ENCODE measurements at regions not wholly inside any gene's neighbourhood (a gene's known extent, or its start where the extent isn't known, plus 50 kb on each side); places are given as distances from the start of the nearest gene placed in this dataset.
"Not testable (repeated sequence)": the region's sequence is repeated elsewhere in the genome, so short reads cannot be mapped to it uniquely, and the experiment has no call there.

DNA sequence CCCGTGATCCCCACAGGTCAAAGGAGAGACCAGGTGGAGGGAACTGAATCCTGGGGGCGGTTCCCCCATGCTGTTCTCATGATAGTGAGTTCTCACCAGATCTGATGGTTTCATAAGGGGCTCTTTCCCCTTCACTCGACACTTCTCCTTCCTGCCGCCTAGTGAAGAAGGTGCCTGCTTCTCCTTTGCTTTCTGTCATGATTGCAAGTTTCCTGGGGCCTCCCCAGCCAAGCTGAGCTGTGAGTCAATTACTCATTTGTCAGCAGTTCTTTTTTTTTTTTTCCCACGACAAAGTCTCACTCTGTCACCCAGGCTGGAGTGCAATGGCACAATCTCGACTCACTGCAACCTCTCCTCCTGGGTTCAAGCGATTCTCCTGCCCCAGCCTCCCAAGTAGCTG lies 1530.4 kb downstream of the BRD1 start:
- Histone ChIP-seq H3K36me3 (ENCODE audit: control insufficient read depth in 2 of 2, insufficient read depth in 1 of 2, low read length in 2 of 2) (no peaks in the 10 kb centered on the region), H3K9me3 (ENCODE audit: control insufficient read depth, insufficient read depth, low read depth, low read length) (no peaks in the 10 kb centered on the region)
- POLR2A ChIA-PET: no interaction called here

DNA sequence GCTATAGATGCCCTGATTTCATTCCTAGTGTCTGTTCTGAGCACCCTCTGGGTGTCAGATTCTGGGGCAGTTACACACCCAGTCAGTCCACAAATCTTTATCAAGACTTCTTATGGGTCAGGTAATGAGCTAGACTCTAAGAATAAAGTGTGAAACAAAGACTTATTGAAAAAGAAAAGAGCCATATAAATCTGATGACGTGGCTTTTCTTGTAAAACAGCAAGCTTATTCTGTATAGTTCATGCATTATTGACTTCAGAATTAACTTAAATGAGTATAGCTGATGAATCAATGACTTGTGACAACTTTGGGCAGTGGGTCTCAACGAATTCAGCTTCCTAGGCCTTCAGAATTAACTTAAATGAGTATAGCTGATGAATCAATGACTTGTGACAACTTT lies 1527.5 kb downstream of the TBC1D22A start:
- CTCF ChIA-PET: interaction anchor here (0.6 kb wide), 1 partner anchor 619 kb away, joined by 3 read pairs; no protein-coding TSS in a partner anchor
- H3K36me3 ChIP-seq (ENCODE audit: control insufficient read depth in 2 of 2, insufficient read depth in 1 of 2, low read length in 2 of 2); H3K27ac ChIP-seq (ENCODE audit: extremely low read depth, low read depth, low read length); H3K9me3 ChIP-seq (ENCODE audit: control insufficient read depth, insufficient read depth, low read depth, low read length); H3K4me1 ChIP-seq (ENCODE audit: control insufficient read depth, insufficient read depth, low read length); H3K4me3 ChIP-seq (ENCODE audit: low read depth, low read length); POLR2A ChIA-PET: not testable (repeated sequence)

More for the DNA sequence above, 1530.4 kb downstream of the BRD1 start:
- TF ChIP-seq ZEB2 (tag by site-specific recombination; IDR thresholded peaks at IDR 0.05) (no peak), GFI1B (tag by site-specific recombination; IDR thresholded peaks at IDR 0.05) (no peak), ZNF132 (tag by site-specific recombination; IDR thresholded peaks at IDR 0.05; ENCODE audit: borderline replicate concordance) (no peak), ZNF544 (tag by site-specific recombination; IDR thresholded peaks at IDR 0.05) (no peak), ZNF146 (tag by site-specific recombination; IDR thresholded peaks at IDR 0.05) (no peak), ZNF501 (tag by site-specific recombination; IDR thresholded peaks at IDR 0.05) (no peak), ZNF548 (tag by site-specific recombination; IDR thresholded peaks at IDR 0.05) (no peak), ZNF596 (tag by site-specific recombination; IDR thresholded peaks at IDR 0.05) (no peak), ZNF791 (tag by site-specific recombination; IDR thresholded peaks at IDR 0.05) (no peak), HOXC10 (CRISPR knock-in tag; IDR thresholded peaks at IDR 0.05) (no peak), ZNF510 (tag by site-specific recombination; IDR thresholded peaks at IDR 0.05; ENCODE audit: insufficient replicate concordance) (no peak), EGR2 (tag by site-specific recombination; IDR thresholded peaks at IDR 0.05; ENCODE audit: low read depth) (no peak)
- TF ChIP-seq, protein P1, sequence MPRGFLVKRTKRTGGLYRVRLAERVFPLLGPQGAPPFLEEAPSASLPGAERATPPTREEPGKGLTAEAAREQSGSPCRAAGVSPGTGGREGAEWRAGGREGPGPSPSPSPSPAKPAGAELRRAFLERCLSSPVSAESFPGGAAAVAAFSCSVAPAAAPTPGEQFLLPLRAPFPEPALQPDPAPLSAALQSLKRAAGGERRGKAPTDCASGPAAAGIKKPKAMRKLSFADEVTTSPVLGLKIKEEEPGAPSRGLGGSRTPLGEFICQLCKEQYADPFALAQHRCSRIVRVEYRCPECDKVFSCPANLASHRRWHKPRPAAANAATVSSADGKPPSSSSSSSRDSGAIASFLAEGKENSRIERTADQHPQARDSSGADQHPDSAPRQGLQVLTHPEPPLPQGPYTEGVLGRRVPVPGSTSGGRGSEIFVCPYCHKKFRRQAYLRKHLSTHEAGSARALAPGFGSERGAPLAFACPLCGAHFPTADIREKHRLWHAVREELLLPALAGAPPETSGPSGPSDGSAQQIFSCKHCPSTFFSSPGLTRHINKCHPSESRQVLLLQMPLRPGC (tag by site-specific recombination; IDR thresholded peaks at IDR 0.05): no peak
- TF ChIP-seq, protein P2, sequence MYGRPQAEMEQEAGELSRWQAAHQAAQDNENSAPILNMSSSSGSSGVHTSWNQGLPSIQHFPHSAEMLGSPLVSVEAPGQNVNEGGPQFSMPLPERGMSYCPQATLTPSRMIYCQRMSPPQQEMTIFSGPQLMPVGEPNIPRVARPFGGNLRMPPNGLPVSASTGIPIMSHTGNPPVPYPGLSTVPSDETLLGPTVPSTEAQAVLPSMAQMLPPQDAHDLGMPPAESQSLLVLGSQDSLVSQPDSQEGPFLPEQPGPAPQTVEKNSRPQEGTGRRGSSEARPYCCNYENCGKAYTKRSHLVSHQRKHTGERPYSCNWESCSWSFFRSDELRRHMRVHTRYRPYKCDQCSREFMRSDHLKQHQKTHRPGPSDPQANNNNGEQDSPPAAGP (tag by site-specific recombination; IDR thresholded peaks at IDR 0.05): no peak
- TF ChIP-seq, protein P3, sequence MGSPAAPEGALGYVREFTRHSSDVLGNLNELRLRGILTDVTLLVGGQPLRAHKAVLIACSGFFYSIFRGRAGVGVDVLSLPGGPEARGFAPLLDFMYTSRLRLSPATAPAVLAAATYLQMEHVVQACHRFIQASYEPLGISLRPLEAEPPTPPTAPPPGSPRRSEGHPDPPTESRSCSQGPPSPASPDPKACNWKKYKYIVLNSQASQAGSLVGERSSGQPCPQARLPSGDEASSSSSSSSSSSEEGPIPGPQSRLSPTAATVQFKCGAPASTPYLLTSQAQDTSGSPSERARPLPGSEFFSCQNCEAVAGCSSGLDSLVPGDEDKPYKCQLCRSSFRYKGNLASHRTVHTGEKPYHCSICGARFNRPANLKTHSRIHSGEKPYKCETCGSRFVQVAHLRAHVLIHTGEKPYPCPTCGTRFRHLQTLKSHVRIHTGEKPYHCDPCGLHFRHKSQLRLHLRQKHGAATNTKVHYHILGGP (tag by site-specific recombination; IDR thresholded peaks at IDR 0.05): no peak
- TF ChIP-seq, protein P4, sequence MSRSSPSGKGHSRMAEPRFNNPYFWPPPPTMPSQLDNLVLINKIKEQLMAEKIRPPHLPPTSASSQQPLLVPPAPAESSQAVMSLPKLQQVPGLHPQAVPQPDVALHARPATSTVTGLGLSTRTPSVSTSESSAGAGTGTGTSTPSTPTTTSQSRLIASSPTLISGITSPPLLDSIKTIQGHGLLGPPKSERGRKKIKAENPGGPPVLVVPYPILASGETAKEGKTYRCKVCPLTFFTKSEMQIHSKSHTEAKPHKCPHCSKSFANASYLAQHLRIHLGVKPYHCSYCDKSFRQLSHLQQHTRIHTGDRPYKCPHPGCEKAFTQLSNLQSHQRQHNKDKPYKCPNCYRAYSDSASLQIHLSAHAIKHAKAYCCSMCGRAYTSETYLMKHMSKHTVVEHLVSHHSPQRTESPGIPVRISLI (tag by site-specific recombination; IDR thresholded peaks at IDR 0.05): no peak
- Histone ChIP-seq H3K4me3 (ENCODE audit: low read depth, low read length) (no peak overlapping the region), H3K4me1 (ENCODE audit: control insufficient read depth, insufficient read depth, low read length) (no peaks in the 10 kb centered on the region), H3K27ac (ENCODE audit: extremely low read depth, low read depth, low read length) (no peak overlapping the region)
- CTCF ChIA-PET: interaction anchor here (0.7 kb wide), 1 partner anchor 74 kb away, joined by 3 read pairs; no protein-coding TSS in a partner anchor

DNA sequence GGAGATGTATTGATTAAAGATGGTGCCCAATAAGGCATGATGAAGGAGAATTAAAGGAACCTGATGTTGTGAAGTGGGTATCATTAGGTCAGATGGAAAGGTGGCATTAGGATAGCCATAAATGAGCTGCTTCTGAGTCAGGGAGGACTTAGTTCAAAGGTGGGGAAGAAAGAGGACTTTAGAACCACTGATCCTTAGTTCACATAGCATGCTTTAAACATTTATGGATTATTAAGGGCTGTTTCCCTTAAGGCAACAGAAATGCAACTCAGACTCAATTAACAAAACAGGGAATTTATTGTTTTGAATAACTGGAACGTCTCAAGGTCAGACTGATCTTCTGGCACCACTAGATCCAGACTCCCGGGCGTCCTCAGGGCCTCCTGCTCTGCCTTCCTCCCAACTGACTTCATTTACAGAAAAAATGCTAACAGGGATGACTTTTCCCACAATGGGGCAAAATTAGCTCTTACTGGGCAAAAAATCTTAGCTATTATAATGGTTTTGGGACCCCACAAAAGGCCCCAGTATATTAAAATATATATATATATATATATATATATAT lies 1526.0 kb downstream of the TBC1D22A start:
- H3K4me1 ChIP-seq (ENCODE audit: control insufficient read depth, insufficient read depth, low read length): no peaks in the 10 kb centered on the region
- no peak overlapping the region for H3K4me3 ChIP-seq (ENCODE audit: low read depth, low read length)
- ChIA-PET POLR2A (no interaction called here), CTCF (no interaction called here)
- H3K36me3 ChIP-seq (ENCODE audit: control insufficient read depth in 2 of 2, insufficient read depth in 1 of 2, low read length in 2 of 2): no peaks in the 10 kb centered on the region
- no peak overlapping the region for H3K27ac ChIP-seq (ENCODE audit: extremely low read depth, low read depth, low read length)
- H3K9me3 ChIP-seq (ENCODE audit: control insufficient read depth, insufficient read depth, low read depth, low read length): no peaks in the 10 kb centered on the region
- no peak for TF ChIP-seq ZNF548 (tag by site-specific recombination; IDR thresholded peaks at IDR 0.05)
- no peak for TF ChIP-seq ZNF529 (tag by site-specific recombination; IDR thresholded peaks at IDR 0.05; ENCODE audit: insufficient replicate concordance)
- no peak for TF ChIP-seq OVOL3 (tag by site-specific recombination; IDR thresholded peaks at IDR 0.05)
- no peak for TF ChIP-seq ZIC2 (tag by site-specific recombination; IDR thresholded peaks at IDR 0.05)
- no peak for TF ChIP-seq WT1 (tag by site-specific recombination; IDR thresholded peaks at IDR 0.05)
- no peak for TF ChIP-seq ZNF239 (tag by site-specific recombination; IDR thresholded peaks at IDR 0.05)
- TF ChIP-seq, protein P5, sequence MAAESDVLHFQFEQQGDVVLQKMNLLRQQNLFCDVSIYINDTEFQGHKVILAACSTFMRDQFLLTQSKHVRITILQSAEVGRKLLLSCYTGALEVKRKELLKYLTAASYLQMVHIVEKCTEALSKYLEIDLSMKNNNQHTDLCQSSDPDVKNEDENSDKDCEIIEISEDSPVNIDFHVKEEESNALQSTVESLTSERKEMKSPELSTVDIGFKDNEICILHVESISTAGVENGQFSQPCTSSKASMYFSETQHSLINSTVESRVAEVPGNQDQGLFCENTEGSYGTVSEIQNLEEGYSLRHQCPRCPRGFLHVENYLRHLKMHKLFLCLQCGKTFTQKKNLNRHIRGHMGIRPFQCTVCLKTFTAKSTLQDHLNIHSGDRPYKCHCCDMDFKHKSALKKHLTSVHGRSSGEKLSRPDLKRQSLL (tag by site-specific recombination; IDR thresholded peaks at IDR 0.05): no peak
- TF ChIP-seq, protein P3 (tag by site-specific recombination; IDR thresholded peaks at IDR 0.05): no peak
- no peak for TF ChIP-seq SP2 (tag by site-specific recombination; IDR thresholded peaks at IDR 0.05)
